Trophoblast cell (in vitro differentiated cells and primary cell): ENCODE measurements at regions not wholly inside any gene's neighbourhood (a gene's known extent, or its start where the extent isn't known, plus 50 kb on each side); places are given as distances from the start of the nearest gene placed in this dataset.

Source experiments
- DNase-seq, 2 donors: peaks; one replicate each; pipeline ENCODE4 v3.0.0-alpha.2; 2016
- H2AFZ ChIP-seq: 2 replicates; pipeline ENCODE4 v1.6.1; 2013; ENCODE audit warnings: low read length, moderate library complexity, mild to moderate bottlenecking; ENCODE audit not compliant: insufficient read depth, poor library complexity
- H2AK5ac ChIP-seq: 2 replicates; pipeline ENCODE4 v1.6.1; 2013; ENCODE audit warnings: mild to moderate bottlenecking, low read length
- H2BK120ac ChIP-seq: 2 replicates; pipeline ENCODE4 v1.6.1; 2013; ENCODE audit warnings: low read length, mild to moderate bottlenecking, moderate library complexity; ENCODE audit not compliant: insufficient read depth, poor library complexity
- H2BK12ac ChIP-seq: 2 replicates; pipeline ENCODE4 v1.6.1; 2013; ENCODE audit warnings: mild to moderate bottlenecking, low read length, moderate library complexity
- H2BK5ac ChIP-seq: 2 replicates; pipeline ENCODE4 v1.6.1; 2013; ENCODE audit warnings: low read length, low read depth, moderate library complexity, mild to moderate bottlenecking; ENCODE audit not compliant: poor library complexity
- H3K14ac ChIP-seq: 2 replicates; pipeline ENCODE4 v1.6.1; 2013; ENCODE audit warnings: mild to moderate bottlenecking, low read length
- H3K18ac ChIP-seq: 2 replicates; pipeline ENCODE4 v1.6.1; 2013; ENCODE audit warnings: mild to moderate bottlenecking, low read length
- H3K23ac ChIP-seq: 2 replicates; pipeline ENCODE4 v1.6.1; 2013; ENCODE audit warnings: low read length
- H3K27ac ChIP-seq: 2 replicates; pipeline ENCODE4 v1.5.1; 2013; ENCODE audit warnings: low read depth, mild to moderate bottlenecking, inconsistent platforms, low read length, moderate library complexity
- H3K27me3 ChIP-seq: 2 replicates; pipeline ENCODE4 v1.6.1; 2013; ENCODE audit warnings: inconsistent platforms, mild to moderate bottlenecking, low read length, moderate library complexity; ENCODE audit not compliant: insufficient read depth
- H3K36me3 ChIP-seq, 2 experiments: 1 replicate in 1 of 2; 2 replicates in 1 of 2; pipeline ENCODE4 v1.6.1; 2013; ENCODE audit warnings: low read length in 2 of 2, mild to moderate bottlenecking in 2 of 2, moderate library complexity in 1 of 2; ENCODE audit not compliant: insufficient read depth in 2 of 2, control insufficient read depth in 1 of 2
- H3K4ac ChIP-seq: 2 replicates; pipeline ENCODE4 v1.6.1; 2013; ENCODE audit warnings: low read depth, mild to moderate bottlenecking, low read length, moderate library complexity
- H3K4me1 ChIP-seq, 2 experiments: 1 replicate in 1 of 2; 2 replicates in 1 of 2; pipeline ENCODE4 v1.6.1; 2013; ENCODE audit warnings: low read length in 2 of 2, mild to moderate bottlenecking in 2 of 2, moderate library complexity in 1 of 2; ENCODE audit not compliant: insufficient read depth in 2 of 2, control insufficient read depth in 1 of 2
- H3K4me2 ChIP-seq: 2 replicates; pipeline ENCODE4 v1.6.1; 2013; ENCODE audit warnings: inconsistent platforms, mild to moderate bottlenecking, low read length, moderate library complexity
- H3K4me3 ChIP-seq: 2 replicates; pipeline ENCODE4 v1.5.1; 2013; ENCODE audit warnings: mild to moderate bottlenecking, low read depth, low read length, inconsistent platforms
- H3K79me1 ChIP-seq: one replicate; pipeline ENCODE4 v1.6.1; 2013; ENCODE audit warnings: low read length
- H3K79me2 ChIP-seq: 2 replicates; pipeline ENCODE4 v1.6.1; 2013; ENCODE audit warnings: low read length, mild to moderate bottlenecking; ENCODE audit not compliant: control insufficient read depth, insufficient read depth, poor library complexity
- H3K9ac ChIP-seq: 2 replicates; pipeline ENCODE4 v1.6.1; 2013; ENCODE audit warnings: mild to moderate bottlenecking, low read length
- H3K9me3 ChIP-seq: 2 replicates; pipeline ENCODE4 v1.6.1; 2013; ENCODE audit warnings: low read depth, mild to moderate bottlenecking, control low read depth, inconsistent platforms, low read length; ENCODE audit not compliant: insufficient read depth
- H4K12ac ChIP-seq: 2 replicates; pipeline ENCODE4 v1.6.1; 2013; ENCODE audit warnings: low read depth, mild to moderate bottlenecking, low read length, moderate library complexity
- H4K8ac ChIP-seq: 2 replicates; pipeline ENCODE4 v1.6.1; 2013; ENCODE audit warnings: low read depth, mild to moderate bottlenecking, low read length, moderate library complexity
- H4K91ac ChIP-seq: one replicate; pipeline ENCODE4 v1.6.1; 2013; ENCODE audit warnings: low read depth, mild to moderate bottlenecking, low read length, moderate library complexity
- WGBS: extraction: QIAGEN DNeasy Blood & Tissue Kit; methylation state at CpG from one replicate; pipeline ENCODE4 v1.1.7; 2013; ENCODE audit warnings: missing lambda C conversion rate; ENCODE audit not compliant: insufficient read length, insufficient coverage; ENCODE audit errors: extremely low coverage; 5-methylcytosine and 5-hydroxymethylcytosine counted together

- H2BK12ac ChIP-seq, result no peak overlapping the region
- no peak overlapping the region for H3K18ac ChIP-seq
- H3K4me3 ChIP-seq, result no peak overlapping the region
- no peaks in the 10 kb centered on the region for H3K79me2 ChIP-seq
- H3K36me3 ChIP-seq, result no peaks in the 10 kb centered on the region
- no peak for DNase-seq
- H4K8ac ChIP-seq, result no peak overlapping the region
- peaks cover 11 to 18% of the 10 kb centered on the region in 2 experiments for H3K4me1 ChIP-seq
- peaks cover 5% of the 10 kb centered on the region for H3K79me1 ChIP-seq
- no peaks in the 10 kb centered on the region for H3K9me3 ChIP-seq
- no peak overlapping the region for H4K91ac ChIP-seq
- H3K9ac ChIP-seq, result no peak overlapping the region
- no peak overlapping the region for H3K4ac ChIP-seq
- no peak overlapping the region for H3K4me2 ChIP-seq
- H2AFZ ChIP-seq, result no peak overlapping the region
- H2BK5ac ChIP-seq, result no peak overlapping the region
- H3K23ac ChIP-seq, result no peak overlapping the region
- no peak overlapping the region for H3K14ac ChIP-seq
- no peak overlapping the region for H2AK5ac ChIP-seq
- no peak overlapping the region for H2BK120ac ChIP-seq
- H4K12ac ChIP-seq, result no peak overlapping the region
- no CpG with 5 or more reads among the region's 13 CpGs for WGBS
- no peak overlapping the region for H3K27ac ChIP-seq
- H3K27me3 ChIP-seq, result no peaks in the 10 kb centered on the region
These were observed 126.1 kb downstream of the SEC14L1 start for GRCh38 chr17:77266891-77267341.

GRCh38 chr17:77269696-77270681, 129.2 kb downstream of the SEC14L1 start:
- Histone ChIP-seq H3K36me3 (no peaks in the 10 kb centered on the region), H3K18ac (no peak overlapping the region), H2AFZ (no peak overlapping the region), H3K23ac (no peak overlapping the region), H3K4ac (no peak overlapping the region), H3K4me2 (peak overlapping the region; percentile 39), H3K4me1 (peaks cover 9 to 18% of the 10 kb centered on the region in 2 experiments), H3K9ac (no peak overlapping the region), H3K14ac (no peak overlapping the region), H3K79me1 (peaks cover 7% of the 10 kb centered on the region), H4K12ac (no peak overlapping the region), H4K91ac (peak overlapping the region; percentile 77), H2BK12ac (peak overlapping the region; percentile 4), H4K8ac (no peak overlapping the region), H2AK5ac (no peak overlapping the region), H3K27me3 (no peaks in the 10 kb centered on the region), H3K27ac (peak overlapping the region; percentile 72), H3K4me3 (no peak overlapping the region), H3K79me2 (no peaks in the 10 kb centered on the region), H3K9me3 (peaks cover 2% of the 10 kb centered on the region), H2BK5ac (peak overlapping the region; percentile 44), H2BK120ac (peak overlapping the region; percentile 61)
- WGBS, result no CpG with 5 or more reads among the region's 18 CpGs
- peak; percentile 94 to 98 for DNase-seq

GRCh38 chr17:77271411-77271810, 130.6 kb downstream of the SEC14L1 start:
- no peak overlapping the region for H3K9ac ChIP-seq
- no peaks in the 10 kb centered on the region for H3K27me3 ChIP-seq
- H3K4me3 ChIP-seq, result no peak overlapping the region
- peaks cover 7% of the 10 kb centered on the region for H3K79me1 ChIP-seq
- no peak overlapping the region for H3K4ac ChIP-seq
- no peak overlapping the region for H3K27ac ChIP-seq
- H2BK5ac ChIP-seq, result no peak overlapping the region
- no peak overlapping the region for H3K18ac ChIP-seq
- DNase-seq, result peak; percentile 52 to 68
- no peaks in the 10 kb centered on the region for H3K79me2 ChIP-seq
- no peak overlapping the region for H2AFZ ChIP-seq
- H2AK5ac ChIP-seq, result no peak overlapping the region
- no peak overlapping the region for H3K4me2 ChIP-seq
- H3K14ac ChIP-seq, result no peak overlapping the region
- H3K23ac ChIP-seq, result no peak overlapping the region
- no peak overlapping the region for H2BK120ac ChIP-seq
- H4K12ac ChIP-seq, result no peak overlapping the region
- no peak overlapping the region for H4K91ac ChIP-seq
- H3K36me3 ChIP-seq, result no peaks in the 10 kb centered on the region
- no CpG with 5 or more reads among the region's 8 CpGs for WGBS
- no peak overlapping the region for H2BK12ac ChIP-seq
- peaks cover 9 to 18% of the 10 kb centered on the region in 2 experiments for H3K4me1 ChIP-seq
- no peak overlapping the region for H4K8ac ChIP-seq
- H3K9me3 ChIP-seq, result peaks cover 2% of the 10 kb centered on the region

GRCh38 chr17:77273397-77274085, 132.8 kb downstream of the SEC14L1 start:
- Histone ChIP-seq H2BK12ac (no peak overlapping the region), H4K91ac (no peak overlapping the region), H2BK120ac (no peak overlapping the region), H2BK5ac (no peak overlapping the region), H3K4me2 (no peak overlapping the region), H3K18ac (no peak overlapping the region), H3K4ac (no peak overlapping the region), H3K9me3 (peaks cover 2% of the 10 kb centered on the region), H3K27ac (no peak overlapping the region), H3K27me3 (no peaks in the 10 kb centered on the region), H4K12ac (no peak overlapping the region), H3K9ac (no peak overlapping the region), H3K23ac (no peak overlapping the region), H2AFZ (no peak overlapping the region), H3K4me3 (no peak overlapping the region), H2AK5ac (no peak overlapping the region), H3K36me3 (no peaks in the 10 kb centered on the region), H4K8ac (no peak overlapping the region), H3K4me1 (peaks cover 9 to 18% of the 10 kb centered on the region in 2 experiments), H3K14ac (no peak overlapping the region), H3K79me2 (no peaks in the 10 kb centered on the region), H3K79me1 (peaks cover 7% of the 10 kb centered on the region)
- peak; percentile 79 to 88 for DNase-seq
- no CpG with 5 or more reads among the region's 7 CpGs for WGBS
